ENCODE measurements at regions not wholly inside any gene's neighbourhood (a gene's known extent, or its start where the extent isn't known, plus 50 kb on each side); places are given as distances from the start of the nearest gene placed in this dataset.

GRCh38 chr17:72342627-72343527 lies 222.1 kb downstream of the SOX9 start:
- Histone ChIP-seq H4K20me1 (ENCODE audit: low read depth, low read length) (no peaks in the 10 kb centered on the region), H3K36me3 (ENCODE audit: low read length) (no peaks in the 10 kb centered on the region), H3F3A (ENCODE audit: insufficient read depth) (no peaks in the 10 kb centered on the region), H3K9me3 (ENCODE audit: insufficient read depth, low read length) (no peaks in the 10 kb centered on the region), H3K79me2 (ENCODE audit: insufficient read depth, low read length) (no peaks in the 10 kb centered on the region), H3K4me2 (ENCODE audit: low read depth, low read length, poor library complexity, severe bottlenecking) (no peak overlapping the region), H3K9me2 (replicated peaks; ENCODE audit: insufficient read depth, low read length) (no peaks in the 10 kb centered on the region), H3K27ac (ENCODE audit: low read depth, low read length) (no peak overlapping the region), H3K9ac (ENCODE audit: low read length) (no peak overlapping the region), H3K27me3 (ENCODE audit: low read length) (no peaks in the 10 kb centered on the region), H3K4me3 (ENCODE audit: insufficient read depth, low read length, poor library complexity, severe bottlenecking) (no peak overlapping the region), H2AFZ (ENCODE audit: low read depth, low read length, severe bottlenecking) (no peak overlapping the region)
- TF ChIP-seq EZH2phosphoT487 (conservative IDR thresholded peaks at IDR 0.05; ENCODE audit: low read length) (no peak), CTCF (IDR thresholded peaks at IDR 0.05; ENCODE audit: insufficient read depth, low read length, poor library complexity, severe bottlenecking) (no peak)

DNA sequence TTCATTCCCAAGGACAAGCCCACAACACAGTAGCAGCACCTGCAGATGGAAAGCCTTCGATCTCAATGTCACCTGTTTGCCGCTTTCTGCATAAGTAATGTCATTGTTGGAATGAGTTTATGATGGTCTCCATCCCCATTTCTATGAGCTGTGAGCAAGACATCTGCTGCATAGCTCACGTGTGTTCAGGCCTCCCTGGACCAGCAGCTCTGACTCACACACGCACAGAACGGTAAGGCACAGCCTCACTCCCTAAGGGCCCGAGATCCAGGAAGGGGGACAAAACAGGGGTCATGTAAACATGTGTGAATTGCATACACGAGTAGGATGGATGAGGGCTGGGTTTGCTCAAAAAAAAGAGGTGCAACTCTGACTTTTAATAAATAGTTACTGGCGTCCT lies 223.1 kb downstream of the SOX9 start:
- Histone ChIP-seq H3F3A (ENCODE audit: insufficient read depth) (no peaks in the 10 kb centered on the region), H3K4me2 (ENCODE audit: low read depth, low read length, poor library complexity, severe bottlenecking) (no peak overlapping the region), H3K27ac (ENCODE audit: low read depth, low read length) (no peak overlapping the region), H3K79me2 (ENCODE audit: insufficient read depth, low read length) (no peaks in the 10 kb centered on the region), H3K27me3 (ENCODE audit: low read length) (no peaks in the 10 kb centered on the region), H3K9me3 (ENCODE audit: insufficient read depth, low read length) (no peaks in the 10 kb centered on the region), H3K36me3 (ENCODE audit: low read length) (no peaks in the 10 kb centered on the region), H2AFZ (ENCODE audit: low read depth, low read length, severe bottlenecking) (no peak overlapping the region), H3K9ac (ENCODE audit: low read length) (no peak overlapping the region), H3K4me3 (ENCODE audit: insufficient read depth, low read length, poor library complexity, severe bottlenecking) (no peak overlapping the region), H3K9me2 (replicated peaks; ENCODE audit: insufficient read depth, low read length) (no peaks in the 10 kb centered on the region), H4K20me1 (ENCODE audit: low read depth, low read length) (no peaks in the 10 kb centered on the region)
- TF ChIP-seq CTCF (IDR thresholded peaks at IDR 0.05; ENCODE audit: insufficient read depth, low read length, poor library complexity, severe bottlenecking) (no peak), EZH2phosphoT487 (conservative IDR thresholded peaks at IDR 0.05; ENCODE audit: low read length) (no peak)

- H3F3A ChIP-seq (ENCODE audit: insufficient read depth): no peaks in the 10 kb centered on the region
- no peaks in the 10 kb centered on the region for H3K9me3 ChIP-seq (ENCODE audit: insufficient read depth, low read length)
- no peak overlapping the region for H3K4me2 ChIP-seq (ENCODE audit: low read depth, low read length, poor library complexity, severe bottlenecking)
- no peak overlapping the region for H3K9ac ChIP-seq (ENCODE audit: low read length)
- H2AFZ ChIP-seq (ENCODE audit: low read depth, low read length, severe bottlenecking): no peak overlapping the region
- no peaks in the 10 kb centered on the region for H3K27me3 ChIP-seq (ENCODE audit: low read length)
- no peak for TF ChIP-seq CTCF (IDR thresholded peaks at IDR 0.05; ENCODE audit: insufficient read depth, low read length, poor library complexity, severe bottlenecking)
- TF ChIP-seq EZH2phosphoT487 (conservative IDR thresholded peaks at IDR 0.05; ENCODE audit: low read length): no peak
- no peaks in the 10 kb centered on the region for H3K36me3 ChIP-seq (ENCODE audit: low read length)
- no peak overlapping the region for H3K27ac ChIP-seq (ENCODE audit: low read depth, low read length)
- no peaks in the 10 kb centered on the region for H3K9me2 ChIP-seq (replicated peaks; ENCODE audit: insufficient read depth, low read length)
- no peak overlapping the region for H3K4me3 ChIP-seq (ENCODE audit: insufficient read depth, low read length, poor library complexity, severe bottlenecking)
- no peaks in the 10 kb centered on the region for H4K20me1 ChIP-seq (ENCODE audit: low read depth, low read length)
- no peaks in the 10 kb centered on the region for H3K79me2 ChIP-seq (ENCODE audit: insufficient read depth, low read length)
Observed at GRCh38 chr17:72344613-72345012, 223.8 kb downstream of the SOX9 start.
